CD14-positive monocyte (primary cell): ENCODE measurements at regions not wholly inside any gene's neighbourhood (a gene's known extent, or its start where the extent isn't known, plus 50 kb on each side); places are given as distances from the start of the nearest gene placed in this dataset.

Experiments
- DNase-seq, 3 donors: peaks; one replicate each; pipeline ENCODE4 v3.0.0-alpha.2; 2011 to 2022
- H2AFZ ChIP-seq: 2 replicates; pipeline ENCODE4 v1.6.0; 2012; ENCODE audit warnings: mild to moderate bottlenecking, low read depth, low read length, inconsistent platforms; ENCODE audit not compliant: insufficient read depth, poor library complexity, severe bottlenecking
- H3K27ac ChIP-seq, 2 donors: 1 replicate in 1 of 2; 2 replicates in 1 of 2; pipeline ENCODE4 v1.5.1; 2012 to 2013; ENCODE audit warnings: low read length in 2 of 2, control low read depth in 1 of 2, inconsistent platforms in 1 of 2, low read depth in 1 of 2, mild to moderate bottlenecking in 1 of 2
- H3K27me3 ChIP-seq, 2 donors: one replicate each; pipeline versions ENCODE4 v1.6.0 to v1.6.1; 2011 to 2013; ENCODE audit warnings: low read length in 2 of 2; ENCODE audit not compliant: control insufficient read depth in 2 of 2, insufficient read depth in 2 of 2
- H3K36me3 ChIP-seq, 2 donors: replicated peaks in 1 of 2; 1 replicate in 1 of 2; 2 replicates in 1 of 2; pipeline versions ENCODE4 v1.5.1 to v1.6.1; 2012 to 2013; ENCODE audit warnings: low read length in 2 of 2, control low read depth in 1 of 2, inconsistent platforms in 1 of 2, mild to moderate bottlenecking in 1 of 2; ENCODE audit not compliant: insufficient read depth in 2 of 2, control insufficient read depth in 1 of 2
- H3K4me1 ChIP-seq, 2 donors: 1 replicate in 1 of 2; 2 replicates in 1 of 2; pipeline versions ENCODE4 v1.5.1 to v1.6.1; 2012 to 2013; ENCODE audit warnings: low read length in 2 of 2, control low read depth in 1 of 2, inconsistent platforms in 1 of 2, mild to moderate bottlenecking in 1 of 2, moderate library complexity in 1 of 2; ENCODE audit not compliant: insufficient read depth in 2 of 2, control insufficient read depth in 1 of 2
- H3K4me2 ChIP-seq: replicated peaks from 2 replicates; pipeline ENCODE3; 2012; ENCODE audit warnings: low read length, moderate library complexity, mild to moderate bottlenecking; ENCODE audit not compliant: poor library complexity, severe bottlenecking; ENCODE audit errors: extremely low read depth
- H3K4me3 ChIP-seq, 3 experiments: fragments of 200-600 bp in 1 of 3; sonication (generic) in 1 of 3; replicated peaks in 1 of 3; 1 replicate in 2 of 3; 2 replicates in 1 of 3; pipeline ENCODE4 v1.5.1; 2011 to 2013; ENCODE audit warnings: low read length in 3 of 3, mild to moderate bottlenecking in 3 of 3, control low read depth in 2 of 3, low read depth in 2 of 3, inconsistent platforms in 1 of 3, moderate library complexity in 1 of 3
- H3K79me2 ChIP-seq: 2 replicates; pipeline ENCODE4 v1.6.0; 2012; ENCODE audit warnings: mild to moderate bottlenecking, control low read depth, inconsistent platforms, low read length, moderate library complexity; ENCODE audit not compliant: insufficient read depth
- H3K9ac ChIP-seq: 2 replicates; pipeline ENCODE4 v1.6.0; 2017; ENCODE audit warnings: low read length, mild to moderate bottlenecking; ENCODE audit not compliant: insufficient read depth, poor library complexity, severe bottlenecking
- H3K9me3 ChIP-seq, 2 donors: replicated peaks in 1 of 2; 1 replicate in 1 of 2; 2 replicates in 1 of 2; pipeline versions ENCODE4 v1.5.1 to v1.6.1; 2012 to 2013; ENCODE audit warnings: low read length in 2 of 2, control low read depth in 1 of 2; ENCODE audit not compliant: control insufficient read depth in 1 of 2, insufficient read depth in 1 of 2
- H4K20me1 ChIP-seq: 2 replicates; pipeline ENCODE4 v1.6.0; 2012; ENCODE audit warnings: mild to moderate bottlenecking, low read length, control low read depth, moderate library complexity; ENCODE audit not compliant: insufficient read depth
- H3K27ac Mint-ChIP-seq, 7 donors: one replicate each; pipeline ENCODE4 v1.8.0; 2020; ENCODE audit warnings: mild to moderate bottlenecking in 7 of 7, mixed read lengths in 7 of 7, moderate library complexity in 6 of 7, inconsistent platforms in 2 of 7
- H3K27me3 Mint-ChIP-seq, 3 donors: one replicate each; pipeline ENCODE4 v1.8.0; 2021 to 2022; ENCODE audit warnings: low read depth in 3 of 3, mild to moderate bottlenecking in 3 of 3, mixed read lengths in 3 of 3, moderate library complexity in 3 of 3, inconsistent platforms in 1 of 3
- H3K36me3 Mint-ChIP-seq, 2 donors: one replicate each; pipeline ENCODE4 v1.8.0; 2020; ENCODE audit warnings: mixed read lengths in 2 of 2, inconsistent platforms in 1 of 2, mild to moderate bottlenecking in 1 of 2
- H3K4me1 Mint-ChIP-seq: one replicate; pipeline ENCODE4 v1.8.0; 2020; ENCODE audit warnings: mild to moderate bottlenecking, mixed read lengths
- H3K4me3 Mint-ChIP-seq, 2 donors: one replicate each; pipeline ENCODE4 v1.8.0; 2020; ENCODE audit warnings: mild to moderate bottlenecking in 2 of 2, mixed read lengths in 2 of 2, moderate library complexity in 1 of 2
- H3K9me3 Mint-ChIP-seq, 7 donors: one replicate each; pipeline ENCODE4 v1.8.0; 2020 to 2022; ENCODE audit warnings: mixed read lengths in 7 of 7, mild to moderate bottlenecking in 6 of 7, moderate library complexity in 6 of 7, inconsistent platforms in 2 of 7
- WGBS: methylation state at CpG from one replicate; pipeline ENCODE4 v1.1.5; 2013; ENCODE audit warnings: missing lambda C conversion rate; ENCODE audit not compliant: insufficient coverage; 5-methylcytosine and 5-hydroxymethylcytosine counted together
- intact Hi-C, 2 donors: fragments of 100-400 bp; cut with micrococcal nuclease; formaldehyde crosslinking; loops; one replicate each; pipeline versions ENCODE4 v1.15.0 to v1.15.1; 2023
- TF ChIP-seq, protein P1 (sequence below): fragments of 200-600 bp; IDR thresholded peaks from one replicate; pipeline ENCODE4 v1.8.0; 2022; ENCODE audit warnings: antibody characterized with exemption, mild to moderate bottlenecking

DNA sequence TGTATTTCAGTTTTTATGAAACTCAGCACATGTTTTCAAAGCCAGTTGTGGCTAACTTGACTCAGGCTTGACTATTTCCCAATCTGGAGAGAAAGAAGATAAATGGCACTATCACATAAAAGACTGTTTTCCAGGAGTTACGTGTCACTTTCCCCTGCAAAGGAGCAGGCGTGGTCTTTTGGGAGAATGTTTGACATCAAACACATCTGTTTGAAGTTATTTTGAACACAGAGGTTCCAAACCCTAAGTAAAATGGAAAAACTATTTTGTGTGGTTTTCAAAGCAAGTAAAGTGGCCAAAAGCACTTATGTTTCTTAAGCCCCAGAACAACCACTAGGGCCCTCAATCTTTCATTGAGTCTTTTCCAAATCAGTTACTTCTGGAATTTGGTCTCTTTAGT, 89.7 kb downstream of the FOXF2 start:
- Mint-ChIP-seq H3K27me3 (peaks cover 3 to 12% (median 4%) of the 10 kb centered on the region in 3 donors), H3K27ac (no peak overlapping the region), H3K4me1 (peaks cover 3% of the 10 kb centered on the region), H3K9me3 (peaks cover 0 to 2% (median 0%) of the 10 kb centered on the region in 7 donors), H3K36me3 (no peaks in the 10 kb centered on the region), H3K4me3 (no peak overlapping the region)
- Histone ChIP-seq H3K4me2 (no peak overlapping the region), H3K9me3 (no peaks in the 10 kb centered on the region), H3K27me3 (no peaks in the 10 kb centered on the region), H3K9ac (no peak overlapping the region), H3K36me3 (no peaks in the 10 kb centered on the region), H3K4me3 (no peak overlapping the region), H3K79me2 (no peaks in the 10 kb centered on the region), H2AFZ (no peak overlapping the region), H4K20me1 (no peaks in the 10 kb centered on the region), H3K27ac (no peak overlapping the region), H3K4me1 (no peaks in the 10 kb centered on the region)
- TF ChIP-seq, protein P1, sequence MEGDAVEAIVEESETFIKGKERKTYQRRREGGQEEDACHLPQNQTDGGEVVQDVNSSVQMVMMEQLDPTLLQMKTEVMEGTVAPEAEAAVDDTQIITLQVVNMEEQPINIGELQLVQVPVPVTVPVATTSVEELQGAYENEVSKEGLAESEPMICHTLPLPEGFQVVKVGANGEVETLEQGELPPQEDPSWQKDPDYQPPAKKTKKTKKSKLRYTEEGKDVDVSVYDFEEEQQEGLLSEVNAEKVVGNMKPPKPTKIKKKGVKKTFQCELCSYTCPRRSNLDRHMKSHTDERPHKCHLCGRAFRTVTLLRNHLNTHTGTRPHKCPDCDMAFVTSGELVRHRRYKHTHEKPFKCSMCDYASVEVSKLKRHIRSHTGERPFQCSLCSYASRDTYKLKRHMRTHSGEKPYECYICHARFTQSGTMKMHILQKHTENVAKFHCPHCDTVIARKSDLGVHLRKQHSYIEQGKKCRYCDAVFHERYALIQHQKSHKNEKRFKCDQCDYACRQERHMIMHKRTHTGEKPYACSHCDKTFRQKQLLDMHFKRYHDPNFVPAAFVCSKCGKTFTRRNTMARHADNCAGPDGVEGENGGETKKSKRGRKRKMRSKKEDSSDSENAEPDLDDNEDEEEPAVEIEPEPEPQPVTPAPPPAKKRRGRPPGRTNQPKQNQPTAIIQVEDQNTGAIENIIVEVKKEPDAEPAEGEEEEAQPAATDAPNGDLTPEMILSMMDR, result no peak
- intact Hi-C loops, result no loop called here
- no CpG with 5 or more reads among the region's 2 CpGs for WGBS
- DNase-seq, result no peak

DNA sequence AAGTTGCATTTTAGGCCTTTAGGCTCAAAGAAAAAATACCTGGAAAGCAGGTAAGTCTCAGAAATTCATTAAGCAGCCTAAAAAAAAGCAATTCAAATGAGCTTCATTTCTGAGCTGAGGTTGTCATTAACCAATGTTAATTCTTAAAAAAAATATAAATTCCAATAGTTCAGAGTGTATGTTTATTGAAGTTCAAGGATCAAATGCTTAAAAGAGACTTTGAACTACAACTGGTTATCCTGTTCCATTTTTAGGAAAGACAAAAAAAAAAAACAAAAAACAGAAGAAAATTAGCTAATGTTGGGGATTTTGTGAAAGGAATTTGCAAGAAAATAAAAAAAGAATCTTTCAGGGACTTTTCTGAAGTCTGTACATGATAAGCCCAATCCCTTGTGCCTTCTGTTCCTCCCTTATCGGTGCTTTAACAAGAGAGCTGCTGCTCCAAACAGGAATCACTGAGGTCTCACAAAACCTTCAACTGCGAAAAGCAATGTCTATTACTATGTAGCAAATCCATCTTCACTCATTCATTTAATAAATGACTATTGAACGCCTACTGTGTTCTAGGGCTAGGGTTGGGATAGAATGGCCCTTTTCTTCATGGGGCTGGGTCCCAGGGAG, 90.3 kb downstream of the FOXF2 start:
- peaks cover 0 to 2% (median 0%) of the 10 kb centered on the region in 7 donors for H3K9me3 Mint-ChIP-seq
- peaks cover 4 to 12% (median 5%) of the 10 kb centered on the region in 3 donors for H3K27me3 Mint-ChIP-seq
- Histone ChIP-seq H3K27me3 (no peaks in the 10 kb centered on the region), H3K4me2 (no peak overlapping the region), H3K27ac (no peak overlapping the region), H3K9me3 (no peaks in the 10 kb centered on the region), H3K9ac (no peak overlapping the region), H2AFZ (no peak overlapping the region), H3K4me1 (no peaks in the 10 kb centered on the region), H3K36me3 (no peaks in the 10 kb centered on the region), H3K4me3 (no peak overlapping the region), H4K20me1 (no peaks in the 10 kb centered on the region), H3K79me2 (no peaks in the 10 kb centered on the region)
- WGBS, result 100% methylated on average over 1 of the region's 3 CpGs
- no peak overlapping the region for H3K4me3 Mint-ChIP-seq
- no peak for DNase-seq
- H3K36me3 Mint-ChIP-seq, result no peaks in the 10 kb centered on the region
- peaks cover 3% of the 10 kb centered on the region for H3K4me1 Mint-ChIP-seq
- TF ChIP-seq, protein P1, result no peak
- no peak overlapping the region for H3K27ac Mint-ChIP-seq
- intact Hi-C loops, result no loop called here
